BLaER1 treated with 17β-estradiol and CSF1 and Interleukin-3, amounts not matched to agents 10 nM and 100 nM (cell line): ENCODE measurements at regions not wholly inside any gene's neighbourhood (a gene's known extent, or its start where the extent isn't known, plus 50 kb on each side); places are given as distances from the start of the nearest gene placed in this dataset.
A peak's percentile ranks its signal among the peaks of the same experiment; 100 is the strongest.

Experiments used
- H3K27ac ChIP-seq, 11 experiments: shearing (Covaris generic); formaldehyde crosslinking; 2 replicates each; pipeline ENCODE4 v1.8.1; 2022
- H3K27me3 ChIP-seq, 11 experiments: shearing (Covaris generic); formaldehyde crosslinking; 2 replicates each; pipeline ENCODE4 v1.8.1; 2022
- H3K36me3 ChIP-seq, 11 experiments: shearing (Covaris generic); formaldehyde crosslinking; 2 replicates each; pipeline ENCODE4 v1.8.1; 2022
- H3K4me1 ChIP-seq, 10 experiments: shearing (Covaris generic); formaldehyde crosslinking; 2 replicates each; pipeline ENCODE4 v1.8.1; 2022
- H3K4me2 ChIP-seq, 11 experiments: shearing (Covaris generic); formaldehyde crosslinking; 2 replicates each; pipeline ENCODE4 v1.8.1; 2022
- H3K4me3 ChIP-seq, 10 experiments: shearing (Covaris generic); formaldehyde crosslinking; 2 replicates each; pipeline ENCODE4 v1.8.1; 2022
- H3K9ac ChIP-seq, 11 experiments: shearing (Covaris generic); formaldehyde crosslinking; 2 replicates each; pipeline ENCODE4 v1.8.1; 2022
- H3K9me3 ChIP-seq, 11 experiments: shearing (Covaris generic); formaldehyde crosslinking; replicated peaks in 1 of 11; 2 replicates each; pipeline ENCODE4 v1.8.1; 2022
- H4K20me1 ChIP-seq, 11 experiments: shearing (Covaris generic); formaldehyde crosslinking; 2 replicates each; pipeline ENCODE4 v1.8.1; 2022
- Cebpa-rat ChIP-seq, 11 experiments: shearing (Covaris generic); IDR thresholded peaks; 2 replicates each; pipeline ENCODE4 v1.8.1; 2022

GRCh38 chr9:135183069-135183468 is 95.6 kb downstream of the OLFM1 start:
- Histone ChIP-seq H3K4me2 (no peak overlapping the region), H3K27ac (no peak overlapping the region), H3K27me3 (peaks cover 0 to 9% (median 0%) of the 10 kb centered on the region in 11 experiments; a peak in 3 of 22 replicates), H4K20me1 (peaks cover 0 to 42% (median 0%) of the 10 kb centered on the region in 11 experiments; a peak in 5 of 22 replicates), H3K9ac (no peak overlapping the region), H3K9me3 (no peaks in the 10 kb centered on the region), H3K4me3 (no peak overlapping the region), H3K36me3 (no peaks in the 10 kb centered on the region), H3K4me1 (peaks cover 0 to 22% (median 12%) of the 10 kb centered on the region in 10 experiments; a peak in 13 of 20 replicates)
- no peak for TF ChIP-seq Cebpa-rat (IDR thresholded peaks at IDR 0.05)

GRCh38 chr9:135183528-135184180 is 96.2 kb downstream of the OLFM1 start:
- Histone ChIP-seq H3K9me3 (no peaks in the 10 kb centered on the region), H3K27me3 (peaks cover 0 to 9% (median 0%) of the 10 kb centered on the region in 11 experiments; a peak in 3 of 22 replicates), H3K36me3 (no peaks in the 10 kb centered on the region), H4K20me1 (peaks cover 0 to 42% (median 0%) of the 10 kb centered on the region in 11 experiments; a peak in 5 of 22 replicates), H3K27ac (no peak overlapping the region), H3K4me2 (no peak overlapping the region), H3K4me3 (no peak overlapping the region), H3K9ac (no peak overlapping the region), H3K4me1 (peaks cover 0 to 24% (median 12%) of the 10 kb centered on the region in 10 experiments; a peak in 13 of 20 replicates)
- no peak for TF ChIP-seq Cebpa-rat (IDR thresholded peaks at IDR 0.05)

- Histone ChIP-seq H3K4me3 (no peak overlapping the region), H3K4me2 (no peak overlapping the region), H3K9ac (no peak overlapping the region), H3K9me3 (no peaks in the 10 kb centered on the region), H3K27ac (no peak overlapping the region), H4K20me1 (peaks cover 0 to 35% (median 0%) of the 10 kb centered on the region in 11 experiments; a peak in 5 of 22 replicates), H3K36me3 (no peaks in the 10 kb centered on the region), H3K27me3 (peaks cover 0 to 9% (median 0%) of the 10 kb centered on the region in 11 experiments; a peak in 3 of 22 replicates), H3K4me1 (peaks cover 0 to 24% (median 12%) of the 10 kb centered on the region in 10 experiments; a peak in 13 of 20 replicates)
- no peak for TF ChIP-seq Cebpa-rat (IDR thresholded peaks at IDR 0.05)
Measured at GRCh38 chr9:135184181-135185053, 96.9 kb downstream of the OLFM1 start.

GRCh38 chr9:135185060-135185459 is 97.6 kb downstream of the OLFM1 start:
- Histone ChIP-seq H3K27me3 (peaks cover 0 to 9% (median 0%) of the 10 kb centered on the region in 11 experiments; a peak in 3 of 22 replicates), H3K9me3 (no peaks in the 10 kb centered on the region), H3K27ac (no peak overlapping the region), H3K4me1 (peaks cover 0 to 24% (median 12%) of the 10 kb centered on the region in 10 experiments; a peak in 13 of 20 replicates), H4K20me1 (peaks cover 0 to 29% (median 0%) of the 10 kb centered on the region in 11 experiments; a peak in 5 of 22 replicates), H3K4me3 (no peak overlapping the region), H3K4me2 (no peak overlapping the region), H3K9ac (no peak overlapping the region), H3K36me3 (no peaks in the 10 kb centered on the region)
- TF ChIP-seq Cebpa-rat (IDR thresholded peaks at IDR 0.05), result no peak

- H3K27me3 ChIP-seq, result peaks cover 0 to 9% (median 0%) of the 10 kb centered on the region in 11 experiments; a peak in 3 of 22 replicates
- H3K4me3 ChIP-seq, result no peak overlapping the region
- no peaks in the 10 kb centered on the region for H3K36me3 ChIP-seq
- H3K9ac ChIP-seq, result no peak overlapping the region
- peaks cover 0 to 21% (median 0%) of the 10 kb centered on the region in 11 experiments; a peak in 3 of 22 replicates for H4K20me1 ChIP-seq
- H3K27ac ChIP-seq, result no peak overlapping the region
- H3K9me3 ChIP-seq, result no peaks in the 10 kb centered on the region
- TF ChIP-seq Cebpa-rat (IDR thresholded peaks at IDR 0.05), result no peak
- H3K4me1 ChIP-seq, result peaks cover 0 to 24% (median 12%) of the 10 kb centered on the region in 10 experiments; a peak in 13 of 20 replicates
- peak overlapping the region in 9 of 11 experiments; percentile 8 to 57 (median 30); a peak in 14 of 22 replicates for H3K4me2 ChIP-seq
Measured at GRCh38 chr9:135186248-135187164, 99.0 kb downstream of the OLFM1 start.

- no peak overlapping the region for H3K27ac ChIP-seq
- H3K36me3 ChIP-seq, result no peaks in the 10 kb centered on the region
- peaks cover 0 to 29% (median 13%) of the 10 kb centered on the region in 10 experiments; a peak in 13 of 20 replicates for H3K4me1 ChIP-seq
- no peak for TF ChIP-seq Cebpa-rat (IDR thresholded peaks at IDR 0.05)
- H3K4me2 ChIP-seq, result peak overlapping the region in 8 of 11 experiments; percentile 8 to 57 (median 38); a peak in 10 of 22 replicates
- H3K9me3 ChIP-seq, result no peaks in the 10 kb centered on the region
- peaks cover 0 to 23% (median 0%) of the 10 kb centered on the region in 11 experiments; a peak in 3 of 22 replicates for H4K20me1 ChIP-seq
- peaks cover 0 to 9% (median 0%) of the 10 kb centered on the region in 11 experiments; a peak in 3 of 22 replicates for H3K27me3 ChIP-seq
- H3K9ac ChIP-seq, result no peak overlapping the region
- no peak overlapping the region for H3K4me3 ChIP-seq
Measured at GRCh38 chr9:135187365-135187764, 99.9 kb downstream of the OLFM1 start.

- Histone ChIP-seq H3K4me1 (peaks cover 0 to 43% (median 26%) of the 10 kb centered on the region in 10 experiments; a peak in 14 of 20 replicates), H3K9me3 (no peaks in the 10 kb centered on the region), H3K27me3 (peaks cover 0 to 9% (median 0%) of the 10 kb centered on the region in 11 experiments; a peak in 3 of 22 replicates), H3K4me2 (no peak overlapping the region), H3K9ac (no peak overlapping the region), H3K4me3 (no peak overlapping the region), H4K20me1 (peaks cover 0 to 23% (median 0%) of the 10 kb centered on the region in 11 experiments; a peak in 3 of 22 replicates), H3K27ac (no peak overlapping the region), H3K36me3 (no peaks in the 10 kb centered on the region)
- no peak for TF ChIP-seq Cebpa-rat (IDR thresholded peaks at IDR 0.05)
Measured at GRCh38 chr9:135188681-135189151, 101.2 kb downstream of the OLFM1 start.

- no peak for TF ChIP-seq Cebpa-rat (IDR thresholded peaks at IDR 0.05)
- no peaks in the 10 kb centered on the region for H3K36me3 ChIP-seq
- H3K4me3 ChIP-seq, result no peak overlapping the region
- H4K20me1 ChIP-seq, result peaks cover 0 to 23% (median 0%) of the 10 kb centered on the region in 11 experiments; a peak in 2 of 22 replicates
- no peak overlapping the region for H3K9ac ChIP-seq
- H3K27me3 ChIP-seq, result peaks cover 0 to 9% (median 0%) of the 10 kb centered on the region in 11 experiments; a peak in 3 of 22 replicates
- peaks cover 0 to 50% (median 32%) of the 10 kb centered on the region in 10 experiments; a peak in 14 of 20 replicates for H3K4me1 ChIP-seq
- no peaks in the 10 kb centered on the region for H3K9me3 ChIP-seq
- no peak overlapping the region for H3K4me2 ChIP-seq
- H3K27ac ChIP-seq, result no peak overlapping the region
Measured at GRCh38 chr9:135189497-135189896, 102.0 kb downstream of the OLFM1 start.
